LNCaP clone FGC (cell line): ENCODE measurements at regions not wholly inside any gene's neighbourhood (a gene's known extent, or its start where the extent isn't known, plus 50 kb on each side); places are given as distances from the start of the nearest gene placed in this dataset.
"Not testable (repeated sequence)": the region's sequence is repeated elsewhere in the genome, so short reads cannot be mapped to it uniquely, and the experiment has no call there.

Experiments
- DNase-seq: peaks from one replicate; pipeline ENCODE4 v3.0.0-alpha.2; 2011; ENCODE audit warnings: low read depth
- H3K4me3 ChIP-seq: 2 replicates; pipeline ENCODE4 v1.5.1; 2011; ENCODE audit warnings: mild to moderate bottlenecking, low read depth, low read length, control low read depth
- TF ChIP-seq, protein P1 (sequence below): IDR thresholded peaks from 2 replicates; pipeline ENCODE4 v1.5.1; 2012; ENCODE audit warnings: mild to moderate bottlenecking; ENCODE audit not compliant: control insufficient read depth, insufficient read depth; ENCODE audit errors: extremely low read depth

DNA sequence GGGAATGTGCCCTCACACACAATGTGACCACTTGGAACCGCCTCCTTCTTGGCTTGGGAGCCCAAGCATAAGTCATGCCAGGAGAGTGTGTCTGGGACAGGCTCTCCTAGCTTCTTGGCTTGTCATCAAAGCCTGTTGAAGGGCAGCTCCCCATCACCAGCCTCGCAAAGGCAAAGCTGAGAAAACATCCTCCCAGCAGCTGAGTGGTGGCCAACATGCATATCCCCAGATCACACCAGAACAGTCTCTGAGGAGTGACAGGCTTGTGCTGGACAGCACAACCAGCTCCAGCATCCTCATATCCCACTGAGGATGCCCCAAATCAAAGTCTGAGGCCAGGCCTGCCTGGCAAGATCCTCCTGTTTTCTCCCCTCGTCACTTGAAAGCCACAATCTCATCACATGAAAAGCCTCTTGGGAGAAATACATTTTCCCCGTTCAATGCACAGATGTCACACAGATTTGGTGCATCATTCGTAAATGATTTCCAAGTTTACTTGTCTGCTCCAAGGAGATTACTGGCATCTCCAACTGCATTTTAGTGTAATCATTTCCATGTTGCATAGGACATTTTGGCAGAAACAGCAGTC lies 269.3 kb downstream of the TTC32 start:
- DNase-seq, result no peak
- H3K4me3 ChIP-seq, result no peak overlapping the region
- TF ChIP-seq, protein P1, sequence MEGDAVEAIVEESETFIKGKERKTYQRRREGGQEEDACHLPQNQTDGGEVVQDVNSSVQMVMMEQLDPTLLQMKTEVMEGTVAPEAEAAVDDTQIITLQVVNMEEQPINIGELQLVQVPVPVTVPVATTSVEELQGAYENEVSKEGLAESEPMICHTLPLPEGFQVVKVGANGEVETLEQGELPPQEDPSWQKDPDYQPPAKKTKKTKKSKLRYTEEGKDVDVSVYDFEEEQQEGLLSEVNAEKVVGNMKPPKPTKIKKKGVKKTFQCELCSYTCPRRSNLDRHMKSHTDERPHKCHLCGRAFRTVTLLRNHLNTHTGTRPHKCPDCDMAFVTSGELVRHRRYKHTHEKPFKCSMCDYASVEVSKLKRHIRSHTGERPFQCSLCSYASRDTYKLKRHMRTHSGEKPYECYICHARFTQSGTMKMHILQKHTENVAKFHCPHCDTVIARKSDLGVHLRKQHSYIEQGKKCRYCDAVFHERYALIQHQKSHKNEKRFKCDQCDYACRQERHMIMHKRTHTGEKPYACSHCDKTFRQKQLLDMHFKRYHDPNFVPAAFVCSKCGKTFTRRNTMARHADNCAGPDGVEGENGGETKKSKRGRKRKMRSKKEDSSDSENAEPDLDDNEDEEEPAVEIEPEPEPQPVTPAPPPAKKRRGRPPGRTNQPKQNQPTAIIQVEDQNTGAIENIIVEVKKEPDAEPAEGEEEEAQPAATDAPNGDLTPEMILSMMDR, result no peak

GRCh38 chr2:19631871-19632270 lies 269.9 kb downstream of the TTC32 start:
- DNase-seq, result no peak
- TF ChIP-seq, protein P1, result no peak
- H3K4me3 ChIP-seq, result no peak overlapping the region

GRCh38 chr2:19630921-19631320 lies 270.9 kb downstream of the TTC32 start:
- H3K4me3 ChIP-seq, result no peak overlapping the region
- DNase-seq, result no peak
- TF ChIP-seq, protein P1, result no peak

DNA sequence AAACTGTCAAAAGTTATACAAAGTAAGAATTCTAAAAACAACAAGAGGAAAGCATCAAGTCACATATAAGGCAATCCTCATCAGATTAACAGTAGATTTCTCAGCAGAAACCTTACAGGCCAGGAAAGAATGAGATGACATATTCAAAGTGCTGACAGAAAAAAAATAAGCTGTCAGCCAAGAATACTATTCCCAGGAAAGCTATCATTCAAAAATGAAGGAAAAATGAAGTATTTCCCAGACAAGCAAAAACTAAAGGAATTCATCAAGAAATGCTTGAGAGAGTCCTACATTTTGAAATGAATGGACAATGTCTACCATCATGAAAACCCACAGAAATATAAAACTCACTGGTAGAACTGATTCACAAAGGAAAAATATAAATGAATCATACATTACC lies 268.9 kb upstream of the OSR1 start:
- H3K4me3 ChIP-seq, result no peak overlapping the region
- TF ChIP-seq, protein P1, result no peak
- no peak for DNase-seq

DNA sequence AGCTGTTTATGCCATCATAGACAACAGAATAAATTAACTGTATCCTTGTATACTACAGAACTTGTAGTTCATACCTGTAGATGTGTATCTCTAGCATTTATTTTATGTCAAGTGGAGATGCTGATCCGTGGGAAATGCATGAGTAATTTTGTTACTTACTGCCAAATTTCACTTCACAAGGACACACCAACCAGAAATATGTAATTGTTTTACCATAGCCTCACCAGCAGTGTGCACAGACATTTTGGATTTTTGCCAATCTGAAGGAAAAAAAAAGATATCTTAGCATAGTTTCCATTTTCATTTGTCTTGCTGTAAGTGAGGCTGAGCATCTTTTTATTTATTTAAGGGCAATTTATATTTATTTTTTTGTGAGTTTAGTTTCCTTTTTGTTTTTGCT lies 265.1 kb upstream of the OSR1 start:
- TF ChIP-seq, protein P1, result no peak
- no peak for DNase-seq
- no peak overlapping the region for H3K4me3 ChIP-seq

- H3K4me3 ChIP-seq, result no peak overlapping the region
- TF ChIP-seq, protein P1, result no peak
- DNase-seq, result no peak
These were observed 258.9 kb upstream of the OSR1 start for GRCh38 chr2:19617257-19617848.

DNA sequence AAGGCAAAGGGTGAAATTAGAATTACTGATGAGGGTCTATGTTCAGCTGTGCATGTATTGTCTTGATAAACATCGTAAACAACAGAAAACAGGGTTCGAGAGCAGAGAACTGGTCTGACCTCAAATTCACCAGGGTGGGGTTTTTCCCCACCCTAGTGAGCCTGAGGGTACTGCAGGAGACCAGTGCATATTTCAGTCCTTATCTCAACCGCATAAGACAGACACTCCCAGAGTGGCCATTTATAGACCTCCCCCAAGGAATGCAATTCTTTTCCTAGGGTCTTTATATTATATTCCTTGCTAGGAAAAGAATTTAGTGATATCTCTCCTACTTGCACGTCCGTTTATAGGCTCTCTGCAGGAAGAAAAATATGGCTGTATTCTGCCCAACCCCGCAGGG lies 257.0 kb upstream of the OSR1 start:
- DNase-seq, H3K4me3 ChIP-seq: not testable (repeated sequence)
